Hepatocyte (in vitro differentiated cells): ENCODE measurements at regions not wholly inside any gene's neighbourhood (a gene's known extent, or its start where the extent isn't known, plus 50 kb on each side); places are given as distances from the start of the nearest gene placed in this dataset.

Source experiments
- CTCF ChIP-seq: fragments of 200-600 bp; sonication (generic); IDR thresholded peaks from 2 replicates; pipeline ENCODE4 v1.5.1; 2016; ENCODE audit warnings: antibody characterized with exemption, mild to moderate bottlenecking; ENCODE audit not compliant: poor library complexity
- EZH2 ChIP-seq: fragments of 200-600 bp; sonication (generic); IDR thresholded peaks from 2 replicates; pipeline ENCODE4 v1.6.1; 2016; ENCODE audit warnings: antibody characterized with exemption, mild to moderate bottlenecking, borderline replicate concordance
- EZH2phosphoT487 ChIP-seq: fragments of 200-600 bp; sonication (generic); IDR thresholded peaks from one replicate; pipeline ENCODE4 v1.6.1; 2018; ENCODE audit warnings: antibody characterized with exemption, mild to moderate bottlenecking, low read depth, moderate library complexity; ENCODE audit not compliant: unreplicated experiment, severe bottlenecking

- TF ChIP-seq CTCF (no peak), EZH2phosphoT487 (no peak), EZH2 (no peak)
These were observed 140.1 kb downstream of the MTX3 start for GRCh38 chr5:79850941-79851340.
